Nephron (organoid): ENCODE measurements at regions not wholly inside any gene's neighbourhood (a gene's known extent, or its start where the extent isn't known, plus 50 kb on each side); places are given as distances from the start of the nearest gene placed in this dataset.

Source experiments
- H3K27ac Mint-ChIP-seq, 3 experiments: 2 replicates each; pipeline ENCODE4 v1.8.0; 2020; ENCODE audit warnings: mixed read lengths in 3 of 3, mild to moderate bottlenecking in 2 of 3, moderate library complexity in 1 of 3
- H3K27me3 Mint-ChIP-seq: 2 replicates; pipeline ENCODE4 v1.8.0; 2021; ENCODE audit warnings: low read depth, mild to moderate bottlenecking, moderate library complexity, mixed read lengths
- H3K36me3 Mint-ChIP-seq: 2 replicates; pipeline ENCODE4 v1.8.0; 2020; ENCODE audit warnings: low read depth, mixed read lengths
- H3K4me1 Mint-ChIP-seq: 2 replicates; pipeline ENCODE4 v1.8.0; 2020; ENCODE audit warnings: mixed read lengths
- H3K4me3 Mint-ChIP-seq, 3 experiments: 2 replicates each; pipeline ENCODE4 v1.8.0; 2020; ENCODE audit warnings: mild to moderate bottlenecking in 3 of 3, mixed read lengths in 3 of 3, moderate library complexity in 2 of 3
- H3K9me3 Mint-ChIP-seq: 2 replicates; pipeline ENCODE4 v1.8.0; 2020; ENCODE audit warnings: mixed read lengths
- CTCF ChIP-seq, 3 experiments: fragments of 200-600 bp; sonication (generic); IDR thresholded peaks; one replicate each; pipeline ENCODE4 v1.5.0; 2021; ENCODE audit warnings: antibody characterized with exemption in 3 of 3; ENCODE audit not compliant: unreplicated experiment in 3 of 3

DNA sequence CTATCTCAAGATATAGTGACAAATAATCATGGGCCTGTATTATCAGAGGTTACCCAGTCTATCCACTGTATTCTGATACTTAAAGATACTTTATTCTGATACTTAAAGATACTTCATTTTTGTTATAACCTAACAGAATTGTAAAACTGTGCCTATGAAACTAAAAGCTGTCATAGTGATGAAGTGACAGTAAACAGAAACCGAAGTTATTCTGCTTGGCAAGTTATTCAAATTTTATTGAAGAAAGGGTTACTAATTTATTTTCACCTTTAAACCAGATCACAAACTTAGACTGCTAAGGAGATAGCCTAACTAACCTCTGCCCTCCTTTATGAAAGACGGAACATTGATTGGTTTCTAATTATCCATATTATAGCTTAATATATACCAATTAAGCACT lies 604.6 kb upstream of the IMPG1 start:
- no peaks in the 10 kb centered on the region for H3K27me3 Mint-ChIP-seq
- TF ChIP-seq CTCF (IDR thresholded peaks at IDR 0.05; ENCODE audit: unreplicated experiment in 3 of 3), result no peak
- H3K4me3 Mint-ChIP-seq, result no peak overlapping the region
- H3K36me3 Mint-ChIP-seq, result no peaks in the 10 kb centered on the region
- H3K27ac Mint-ChIP-seq, result no peak overlapping the region
- H3K9me3 Mint-ChIP-seq, result no peaks in the 10 kb centered on the region
- H3K4me1 Mint-ChIP-seq, result peaks cover 4% of the 10 kb centered on the region

DNA sequence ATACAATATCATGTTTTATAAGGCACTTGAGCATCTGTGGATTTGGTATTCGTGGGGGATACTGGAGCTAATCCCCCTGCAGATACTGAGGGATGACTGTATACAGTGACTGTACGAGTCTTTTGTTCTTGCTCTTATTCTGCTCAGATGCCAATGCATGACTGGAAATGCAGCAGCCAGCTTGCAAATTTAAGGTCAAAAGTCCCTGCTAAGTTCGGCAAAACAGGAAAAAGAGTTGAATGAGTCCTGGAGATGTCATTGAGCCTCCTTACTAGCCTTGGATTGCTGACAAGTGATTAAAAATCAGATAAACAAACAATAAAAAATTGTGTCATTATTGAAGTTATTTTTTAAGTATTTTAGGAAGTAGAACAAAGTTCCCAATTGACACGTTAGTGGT lies 599.3 kb upstream of the IMPG1 start:
- H3K4me1 Mint-ChIP-seq, result no peaks in the 10 kb centered on the region
- H3K27me3 Mint-ChIP-seq, result peaks cover 3% of the 10 kb centered on the region
- no peak for TF ChIP-seq CTCF (IDR thresholded peaks at IDR 0.05; ENCODE audit: unreplicated experiment in 3 of 3)

DNA sequence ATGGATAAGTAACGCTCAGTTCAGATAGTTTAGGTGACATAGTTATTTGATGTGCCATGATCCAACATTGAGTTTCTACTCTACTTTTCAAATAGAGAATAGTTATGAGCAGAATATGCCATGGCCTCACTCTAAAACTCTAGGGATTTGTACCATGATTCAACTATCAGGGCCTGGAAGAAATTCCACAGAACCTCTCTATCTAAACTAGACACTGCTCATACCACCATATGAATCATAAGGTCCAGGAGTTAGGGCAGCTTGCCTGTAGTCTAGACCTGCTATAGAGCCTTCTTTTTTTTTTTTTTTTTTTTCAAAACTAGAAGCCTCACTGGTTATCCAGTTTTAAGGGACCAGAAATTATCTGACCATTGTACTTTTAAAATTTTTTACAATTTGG lies 571.8 kb upstream of the IMPG1 start:
- Mint-ChIP-seq H3K36me3 (no peaks in the 10 kb centered on the region), H3K4me3 (no peak overlapping the region), H3K27me3 (no peaks in the 10 kb centered on the region), H3K4me1 (no peaks in the 10 kb centered on the region), H3K27ac (no peak overlapping the region), H3K9me3 (no peaks in the 10 kb centered on the region)
- TF ChIP-seq CTCF (IDR thresholded peaks at IDR 0.05; ENCODE audit: unreplicated experiment in 3 of 3), result no peak

More for the DNA sequence above, 599.3 kb upstream of the IMPG1 start:
- Mint-ChIP-seq H3K36me3 (no peaks in the 10 kb centered on the region), H3K27ac (no peak overlapping the region), H3K9me3 (no peaks in the 10 kb centered on the region), H3K4me3 (no peak overlapping the region)

DNA sequence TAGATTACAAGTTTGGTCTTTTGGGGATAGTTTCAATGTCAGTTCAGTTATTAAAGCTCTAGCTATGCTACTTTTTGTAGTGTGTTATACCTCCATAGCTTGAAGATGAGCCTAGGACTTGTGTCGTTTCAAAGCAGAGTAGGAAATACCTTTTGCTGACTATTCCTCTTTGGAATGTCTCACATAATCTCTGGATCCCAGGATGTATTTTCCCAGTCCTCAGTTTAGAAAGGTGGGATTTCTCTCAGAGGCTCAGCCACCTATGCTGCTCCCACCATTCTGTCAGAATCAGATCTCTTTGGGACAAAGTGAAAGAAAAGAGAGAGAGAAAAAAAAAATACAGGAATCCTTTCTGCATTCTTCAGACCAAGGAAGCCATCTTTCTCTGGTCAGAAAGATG lies 567.5 kb upstream of the IMPG1 start:
- Mint-ChIP-seq H3K4me1 (peaks cover 4% of the 10 kb centered on the region), H3K27ac (peak overlapping the region in 1 of 3 experiments; percentile 14), H3K36me3 (no peaks in the 10 kb centered on the region), H3K9me3 (no peaks in the 10 kb centered on the region), H3K27me3 (no peaks in the 10 kb centered on the region), H3K4me3 (no peak overlapping the region)
- TF ChIP-seq CTCF (IDR thresholded peaks at IDR 0.05; ENCODE audit: unreplicated experiment in 3 of 3), result no peak

- H3K4me1 Mint-ChIP-seq, result peaks cover 4% of the 10 kb centered on the region
- H3K27me3 Mint-ChIP-seq, result peaks cover 3% of the 10 kb centered on the region
- no peak for TF ChIP-seq CTCF (IDR thresholded peaks at IDR 0.05; ENCODE audit: unreplicated experiment in 3 of 3)
- no peaks in the 10 kb centered on the region for H3K9me3 Mint-ChIP-seq
- H3K4me3 Mint-ChIP-seq, result no peak overlapping the region
- peak overlapping the region in 2 of 3 experiments; percentile 31 to 75 for H3K27ac Mint-ChIP-seq
- H3K36me3 Mint-ChIP-seq, result no peaks in the 10 kb centered on the region
Observed at GRCh38 chr6:76634695-76635094, 562.2 kb upstream of the IMPG1 start.

DNA sequence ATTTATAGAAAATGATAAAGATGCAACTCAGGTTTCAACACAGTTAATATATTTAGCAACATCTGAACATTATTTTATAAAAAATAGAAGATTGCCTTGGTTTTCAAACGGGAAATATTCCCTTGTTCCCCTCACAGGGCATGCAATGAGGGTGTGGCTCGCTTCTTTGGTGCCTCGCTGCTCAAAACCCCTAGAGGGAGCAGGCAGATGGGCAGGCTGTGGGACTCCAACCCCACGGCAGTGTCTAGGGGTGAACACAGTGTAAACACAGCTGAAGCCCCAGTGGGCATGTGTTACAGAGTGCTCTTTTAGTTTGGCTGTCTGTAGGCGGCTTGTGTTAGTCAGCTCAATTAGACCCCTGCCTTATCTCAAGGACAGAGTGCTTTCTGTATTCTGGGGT lies 560.8 kb upstream of the IMPG1 start:
- H3K27ac Mint-ChIP-seq, result peak overlapping the region in 1 of 3 experiments; percentile 44
- H3K4me1 Mint-ChIP-seq, result peaks cover 4% of the 10 kb centered on the region
- H3K36me3 Mint-ChIP-seq, result no peaks in the 10 kb centered on the region
- peaks cover 3% of the 10 kb centered on the region for H3K27me3 Mint-ChIP-seq
- no peaks in the 10 kb centered on the region for H3K9me3 Mint-ChIP-seq
- H3K4me3 Mint-ChIP-seq, result no peak overlapping the region
- TF ChIP-seq CTCF (IDR thresholded peaks at IDR 0.05; ENCODE audit: unreplicated experiment in 3 of 3), result no peak
